B cell (primary cell): ENCODE measurements at regions not wholly inside any gene's neighbourhood (a gene's known extent, or its start where the extent isn't known, plus 50 kb on each side); places are given as distances from the start of the nearest gene placed in this dataset.

Experiments
- ATAC-seq: fragments of 200-7000 bp; cut with Tn5 transposase; one replicate; pipeline ENCODE4 v1.10.0; 2021; ENCODE audit warnings: low read depth, mild to moderate bottlenecking, moderate number of reproducible peaks, moderate library complexity
- CTCF ChIA-PET: fragments of 350-600 bp; sonication (Branson Sonifier 250); formaldehyde crosslinking; loops from one replicate; lab custom pipeline; 2021; ENCODE audit warnings: antibody characterized with exemption, inconsistent platforms; lab: Charles Lee
- POLR2A ChIA-PET: fragments of 350-600 bp; sonication (Branson Sonifier 250); formaldehyde crosslinking; loops from one replicate; lab custom pipeline; 2021; ENCODE audit warnings: antibody characterized with exemption; lab: Charles Lee
- DNase-seq: peaks from one replicate; pipeline ENCODE4 v3.0.0; 2013
- H2AFZ ChIP-seq: 2 replicates; pipeline ENCODE4 v1.6.1; 2012; ENCODE audit warnings: mild to moderate bottlenecking, low read depth, low read length; ENCODE audit not compliant: insufficient read depth, poor library complexity, severe bottlenecking
- H3K27ac ChIP-seq, 2 donors: 1 replicate in 1 of 2; 2 replicates in 1 of 2; pipeline ENCODE4 v1.5.1; 2012 to 2013; ENCODE audit warnings: low read length in 2 of 2, mild to moderate bottlenecking in 2 of 2, moderate library complexity in 1 of 2
- H3K27me3 ChIP-seq, 4 experiments: fragments of 200-600 bp in 1 of 4; sonication (generic) in 1 of 4; replicated peaks in 1 of 4; 1 replicate in 2 of 4; 2 replicates in 2 of 4; pipeline versions ENCODE4 v1.6.1 to v1.7.0; 2013 to 2016; ENCODE audit warnings: low read length in 3 of 4, mild to moderate bottlenecking in 2 of 4, mixed read lengths in 1 of 4, moderate library complexity in 1 of 4; ENCODE audit not compliant: insufficient read depth in 4 of 4, control insufficient read depth in 3 of 4; ENCODE audit errors: control extremely low read depth in 1 of 4
- H3K36me3 ChIP-seq, 2 experiments: replicated peaks in 1 of 2; 1 replicate in 1 of 2; 2 replicates in 1 of 2; pipeline versions ENCODE4 v1.6.1 to v1.7.1; 2013; ENCODE audit warnings: low read length in 1 of 2; ENCODE audit not compliant: insufficient read depth in 2 of 2, control insufficient read depth in 1 of 2; ENCODE audit errors: control extremely low read depth in 1 of 2, extremely low read depth in 1 of 2
- H3K4me1 ChIP-seq, 2 donors: fragments of 200-600 bp in 1 of 2; sonication (generic) in 1 of 2; 1 replicate in 1 of 2; 2 replicates in 1 of 2; pipeline versions ENCODE4 v1.5.1 to v1.6.1; 2013 to 2017; ENCODE audit warnings: low read length in 2 of 2; ENCODE audit not compliant: control insufficient read depth in 2 of 2, insufficient read depth in 2 of 2
- H3K4me2 ChIP-seq: replicated peaks from 2 replicates; pipeline ENCODE3; 2012; ENCODE audit warnings: mild to moderate bottlenecking, low read depth, low read length; ENCODE audit not compliant: poor library complexity, severe bottlenecking
- H3K4me3 ChIP-seq, 5 experiments: fragments of 200-600 bp in 1 of 5; sonication (generic) in 1 of 5; 1 replicate in 3 of 5; 2 replicates in 2 of 5; pipeline versions ENCODE4 v1.5.1 to v1.7.0; 2011 to 2016; ENCODE audit warnings: low read length in 4 of 5, mild to moderate bottlenecking in 4 of 5, low read depth in 2 of 5, control low read depth in 1 of 5, moderate library complexity in 1 of 5; ENCODE audit not compliant: insufficient read depth in 1 of 5; ENCODE audit errors: control extremely low read depth in 1 of 5, extremely low read depth in 1 of 5
- H3K79me2 ChIP-seq: fragments of 200-600 bp; sonication (generic); one replicate; pipeline ENCODE4 v1.6.0; 2016; ENCODE audit warnings: low read length; ENCODE audit not compliant: control insufficient read depth, insufficient read depth
- H3K9ac ChIP-seq: fragments of 200-600 bp; sonication (generic); 2 replicates; pipeline ENCODE4 v1.6.1; 2017; ENCODE audit warnings: mild to moderate bottlenecking, low read length, moderate library complexity
- H3K9me3 ChIP-seq, 3 donors: one replicate each; pipeline versions ENCODE4 v1.6.1 to v1.7.1; 2013; ENCODE audit warnings: low read length in 2 of 3; ENCODE audit not compliant: control insufficient read depth in 2 of 3, insufficient read depth in 1 of 3; ENCODE audit errors: control extremely low read depth in 1 of 3
- H4K20me1 ChIP-seq: 2 replicates; pipeline ENCODE4 v1.6.0; 2012; ENCODE audit warnings: mild to moderate bottlenecking, low read length; ENCODE audit not compliant: insufficient read depth, control insufficient read depth, poor library complexity, severe bottlenecking
- H3K27ac Mint-ChIP-seq: one replicate; pipeline ENCODE4 v1.8.0; 2021; ENCODE audit warnings: mixed read lengths
- H3K27me3 Mint-ChIP-seq: one replicate; pipeline ENCODE4 v1.8.0; 2021; ENCODE audit warnings: mixed read lengths
- H3K4me1 Mint-ChIP-seq: one replicate; pipeline ENCODE4 v1.8.0; 2021; ENCODE audit warnings: mixed read lengths
- H3K4me3 Mint-ChIP-seq: one replicate; pipeline ENCODE4 v1.8.0; 2021; ENCODE audit warnings: mixed read lengths
- H3K9me3 Mint-ChIP-seq: one replicate; pipeline ENCODE4 v1.8.0; 2022; ENCODE audit warnings: mixed read lengths; ENCODE audit not compliant: insufficient read depth
- CTCF ChIP-seq: fragments of 200-600 bp; IDR thresholded peaks from one replicate; pipeline ENCODE4 v1.8.0; 2022; ENCODE audit warnings: antibody characterized with exemption, mild to moderate bottlenecking
- EZH2 ChIP-seq: IDR thresholded peaks from 2 replicates; pipeline ENCODE4 v1.6.1; 2012; ENCODE audit warnings: borderline replicate concordance, low read depth, mild to moderate bottlenecking, moderate library complexity, low read length; ENCODE audit not compliant: insufficient read depth, poor library complexity, severe bottlenecking
- WGBS: methylation state at CpG from one replicate; pipeline ENCODE4 v1.1.5; 2013; ENCODE audit warnings: missing lambda C conversion rate; ENCODE audit not compliant: insufficient coverage; 5-methylcytosine and 5-hydroxymethylcytosine counted together
- intact Hi-C: fragments of 100-400 bp; cut with micrococcal nuclease; formaldehyde crosslinking; loops from one replicate; pipeline ENCODE4 v1.10.0; 2022

GRCh38 chr6:138588805-138589434 is 89.6 kb upstream of the NHSL1 start:
- H3K4me3 ChIP-seq, result no peak overlapping the region
- no peak overlapping the region for H3K4me2 ChIP-seq
- intact Hi-C loops, result loop anchor here (1.0 to 5.0 kb wide), 2 partner anchors 177 to 783 kb away; partner anchors contain the start of gene CITED2
- no peak overlapping the region for H3K9ac ChIP-seq
- H3K27ac Mint-ChIP-seq, result no peak overlapping the region
- 74% methylated on average over 7 of the region's 13 CpGs for WGBS
- H3K9me3 Mint-ChIP-seq, result no peaks in the 10 kb centered on the region
- no peaks in the 10 kb centered on the region for H3K27me3 Mint-ChIP-seq
- TF ChIP-seq CTCF, result peak; percentile 92
- no peak for TF ChIP-seq EZH2
- H3K27ac ChIP-seq, result no peak overlapping the region
- H3K36me3 ChIP-seq, result no peaks in the 10 kb centered on the region
- H3K9me3 ChIP-seq, result no peaks in the 10 kb centered on the region
- CTCF ChIA-PET, result interaction anchor here (0.5 to 8.6 kb wide), 19 partner anchors 10 to 807 kb away, joined by 3 to 235 read pairs (median 4); partner anchors contain the start of gene CCDC28A
- ATAC-seq (peak; percentile 68), DNase-seq (peak; percentile 76)
- H3K27me3 ChIP-seq, result no peaks in the 10 kb centered on the region
- POLR2A ChIA-PET, result interaction anchor here (0.6 kb wide), 1 partner anchor 473 kb away, joined by 4 read pairs; no protein-coding TSS in a partner anchor
- no peak overlapping the region for H2AFZ ChIP-seq
- H3K4me3 Mint-ChIP-seq, result no peak overlapping the region
- no peaks in the 10 kb centered on the region for H3K79me2 ChIP-seq
- H3K4me1 Mint-ChIP-seq, result peaks cover 20% of the 10 kb centered on the region
- H4K20me1 ChIP-seq, result no peaks in the 10 kb centered on the region
- peaks cover 12 to 13% of the 10 kb centered on the region in 2 donors for H3K4me1 ChIP-seq
